ENCODE measurements at regions not wholly inside any gene's neighbourhood (a gene's known extent, or its start where the extent isn't known, plus 50 kb on each side); places are given as distances from the start of the nearest gene placed in this dataset.

- TF ChIP-seq CTCF (IDR thresholded peaks at IDR 0.05; ENCODE audit: poor library complexity, severe bottlenecking) (no peak), EP300 (conservative IDR thresholded peaks at IDR 0.05; ENCODE audit: poor library complexity, severe bottlenecking) (no peak), TAF1 (IDR thresholded peaks at IDR 0.05; ENCODE audit: low read depth) (no peak), POLR2AphosphoS5 (IDR thresholded peaks at IDR 0.05) (no peak), REST (IDR thresholded peaks at IDR 0.05; ENCODE audit: borderline replicate concordance) (no peak), EZH2 (IDR thresholded peaks at IDR 0.05; ENCODE audit: borderline replicate concordance, insufficient read depth, low read length, poor library complexity, severe bottlenecking) (no peak), MXI1 (conservative IDR thresholded peaks at IDR 0.05; ENCODE audit: poor library complexity, severe bottlenecking) (no peak), SMC3 (conservative IDR thresholded peaks at IDR 0.05; ENCODE audit: poor library complexity) (no peak)
These were observed 511.8 kb upstream of the WWC1 start for GRCh38 chr5:167779644-167780043.
